WI38 (cell line): ENCODE measurements at regions not wholly inside any gene's neighbourhood (a gene's known extent, or its start where the extent isn't known, plus 50 kb on each side); places are given as distances from the start of the nearest gene placed in this dataset.

Source experiments
- H3K4me3 ChIP-seq: 2 replicates; pipeline ENCODE4 v1.5.1; 2011; ENCODE audit warnings: low read depth, mild to moderate bottlenecking, control low read depth, low read length
- TF ChIP-seq, protein P1 (sequence below): IDR thresholded peaks from 2 replicates; pipeline ENCODE4 v1.5.1; 2012; ENCODE audit warnings: low read depth, mild to moderate bottlenecking, control low read depth, low read length

DNA sequence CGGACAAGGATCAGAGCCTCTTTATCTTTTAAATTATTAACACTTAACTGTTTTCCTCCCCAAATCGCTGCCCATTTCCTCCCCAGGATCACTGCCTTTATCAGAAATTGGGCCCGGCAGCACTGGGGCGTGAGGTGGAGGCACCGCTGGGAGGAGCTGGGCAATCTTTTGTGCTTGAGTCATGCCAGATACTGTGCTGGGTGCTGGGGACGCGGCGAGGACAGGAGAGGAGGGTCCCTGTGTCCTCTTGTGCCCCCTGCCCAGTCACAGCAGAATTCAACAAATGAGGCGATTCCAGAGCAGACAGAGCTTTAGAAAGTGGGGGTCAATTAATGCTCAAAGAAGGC lies 347.8 kb downstream of the ZNF536 start:
- H3K4me3 ChIP-seq: peak overlapping the region; percentile 55
- TF ChIP-seq, protein P1, sequence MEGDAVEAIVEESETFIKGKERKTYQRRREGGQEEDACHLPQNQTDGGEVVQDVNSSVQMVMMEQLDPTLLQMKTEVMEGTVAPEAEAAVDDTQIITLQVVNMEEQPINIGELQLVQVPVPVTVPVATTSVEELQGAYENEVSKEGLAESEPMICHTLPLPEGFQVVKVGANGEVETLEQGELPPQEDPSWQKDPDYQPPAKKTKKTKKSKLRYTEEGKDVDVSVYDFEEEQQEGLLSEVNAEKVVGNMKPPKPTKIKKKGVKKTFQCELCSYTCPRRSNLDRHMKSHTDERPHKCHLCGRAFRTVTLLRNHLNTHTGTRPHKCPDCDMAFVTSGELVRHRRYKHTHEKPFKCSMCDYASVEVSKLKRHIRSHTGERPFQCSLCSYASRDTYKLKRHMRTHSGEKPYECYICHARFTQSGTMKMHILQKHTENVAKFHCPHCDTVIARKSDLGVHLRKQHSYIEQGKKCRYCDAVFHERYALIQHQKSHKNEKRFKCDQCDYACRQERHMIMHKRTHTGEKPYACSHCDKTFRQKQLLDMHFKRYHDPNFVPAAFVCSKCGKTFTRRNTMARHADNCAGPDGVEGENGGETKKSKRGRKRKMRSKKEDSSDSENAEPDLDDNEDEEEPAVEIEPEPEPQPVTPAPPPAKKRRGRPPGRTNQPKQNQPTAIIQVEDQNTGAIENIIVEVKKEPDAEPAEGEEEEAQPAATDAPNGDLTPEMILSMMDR: no peak

DNA sequence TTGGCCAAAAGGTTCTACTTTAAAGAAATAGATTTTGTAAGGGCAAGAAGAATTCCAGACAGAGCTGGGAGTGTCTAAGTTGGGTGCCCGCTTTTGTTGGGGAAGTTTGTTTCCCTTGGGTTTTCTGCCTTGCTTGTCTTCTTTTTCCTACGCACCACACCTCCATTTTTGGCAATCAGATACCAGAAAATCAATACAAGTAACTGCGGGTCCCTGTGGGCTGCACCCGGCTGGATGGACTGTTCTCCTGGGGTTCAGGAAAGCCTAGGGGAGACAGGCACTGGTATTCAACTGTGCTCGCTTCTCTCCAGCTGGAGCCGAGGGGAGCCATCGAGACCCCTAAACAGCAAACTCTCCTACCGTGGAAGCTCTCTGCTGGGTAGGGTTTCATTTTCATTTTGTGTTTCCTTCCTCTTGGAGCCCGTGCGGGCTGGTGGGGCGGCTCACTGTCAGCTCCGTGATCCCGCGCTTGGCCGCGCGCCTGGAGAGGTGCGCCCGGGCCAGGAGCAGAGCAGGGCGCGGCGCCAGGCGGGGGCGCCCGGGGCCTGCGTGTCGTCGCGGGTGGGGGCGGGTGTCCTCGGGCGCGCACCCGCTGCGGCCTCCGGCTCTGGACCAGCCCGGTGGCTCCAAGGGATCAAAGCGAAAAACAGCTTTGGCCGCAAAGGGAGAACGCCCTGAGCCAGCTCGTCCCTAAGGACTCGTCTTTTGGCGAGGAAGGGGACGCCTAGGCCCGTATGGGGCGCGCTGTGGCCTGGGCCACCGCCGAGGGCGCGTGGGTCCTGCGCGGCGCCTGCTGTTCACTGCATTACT lies 347.2 kb downstream of the ZNF536 start:
- TF ChIP-seq, protein P1: no peak
- peak overlapping the region; percentile 55 for H3K4me3 ChIP-seq

DNA sequence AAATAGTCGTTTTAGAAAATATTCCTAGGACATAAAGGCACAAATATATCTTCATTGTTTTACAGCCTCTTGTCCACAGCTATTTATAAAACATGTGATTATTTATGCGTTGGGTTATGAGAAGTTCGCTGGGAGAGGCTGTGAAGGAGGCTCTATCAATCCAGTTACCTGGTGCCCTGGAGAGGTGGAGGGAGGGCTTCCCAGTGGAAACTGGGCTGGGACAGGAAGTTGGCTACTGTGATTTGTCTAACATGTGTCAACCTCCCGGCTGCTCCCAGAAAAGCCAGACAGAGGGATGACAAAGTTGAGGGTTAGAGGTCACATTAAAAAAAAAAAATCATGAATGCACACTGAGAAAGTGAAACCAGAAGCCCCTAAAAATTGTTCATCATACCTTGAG lies 346.5 kb downstream of the ZNF536 start:
- no peak overlapping the region for H3K4me3 ChIP-seq
- TF ChIP-seq, protein P1: no peak

DNA sequence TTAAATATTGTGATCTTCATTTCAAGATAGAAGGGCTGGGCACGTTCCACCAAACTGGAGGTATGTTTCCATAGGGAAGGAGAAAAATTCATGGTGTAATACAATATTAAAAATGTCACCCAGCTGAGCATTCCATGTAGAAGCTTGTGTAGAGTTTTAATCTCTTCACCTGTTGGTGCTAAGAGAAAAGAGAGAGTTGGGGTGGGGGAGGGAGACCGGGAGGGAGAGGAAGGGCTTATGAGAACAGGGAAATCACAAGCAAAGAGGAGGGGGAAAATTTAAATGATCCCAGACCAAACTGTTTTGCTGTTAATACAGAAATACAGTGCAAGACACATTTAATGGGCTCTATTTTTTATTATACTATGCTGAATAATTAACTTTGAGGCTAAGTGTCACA lies 345.8 kb downstream of the ZNF536 start:
- TF ChIP-seq, protein P1: no peak
- H3K4me3 ChIP-seq: no peak overlapping the region

DNA sequence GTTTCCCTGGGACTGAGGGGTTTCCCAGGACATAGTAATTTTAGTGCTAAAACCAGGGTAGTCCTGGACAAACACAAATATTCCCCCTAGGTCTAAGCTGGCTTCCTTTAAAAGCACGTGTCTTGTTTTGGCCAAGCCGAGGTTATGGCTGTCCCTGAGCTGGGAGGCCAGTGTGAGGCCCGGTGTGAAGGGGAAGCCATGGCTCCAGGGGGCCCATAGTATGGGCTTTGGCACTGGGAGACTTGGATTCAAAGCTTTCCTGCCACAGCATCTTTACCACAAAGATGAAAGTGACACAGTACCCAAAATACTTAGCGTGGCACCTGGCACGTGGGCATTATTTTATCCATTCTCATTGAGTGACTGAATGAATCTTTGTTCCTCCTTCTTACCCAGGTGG lies 345.2 kb downstream of the ZNF536 start:
- TF ChIP-seq, protein P1: no peak
- no peak overlapping the region for H3K4me3 ChIP-seq

DNA sequence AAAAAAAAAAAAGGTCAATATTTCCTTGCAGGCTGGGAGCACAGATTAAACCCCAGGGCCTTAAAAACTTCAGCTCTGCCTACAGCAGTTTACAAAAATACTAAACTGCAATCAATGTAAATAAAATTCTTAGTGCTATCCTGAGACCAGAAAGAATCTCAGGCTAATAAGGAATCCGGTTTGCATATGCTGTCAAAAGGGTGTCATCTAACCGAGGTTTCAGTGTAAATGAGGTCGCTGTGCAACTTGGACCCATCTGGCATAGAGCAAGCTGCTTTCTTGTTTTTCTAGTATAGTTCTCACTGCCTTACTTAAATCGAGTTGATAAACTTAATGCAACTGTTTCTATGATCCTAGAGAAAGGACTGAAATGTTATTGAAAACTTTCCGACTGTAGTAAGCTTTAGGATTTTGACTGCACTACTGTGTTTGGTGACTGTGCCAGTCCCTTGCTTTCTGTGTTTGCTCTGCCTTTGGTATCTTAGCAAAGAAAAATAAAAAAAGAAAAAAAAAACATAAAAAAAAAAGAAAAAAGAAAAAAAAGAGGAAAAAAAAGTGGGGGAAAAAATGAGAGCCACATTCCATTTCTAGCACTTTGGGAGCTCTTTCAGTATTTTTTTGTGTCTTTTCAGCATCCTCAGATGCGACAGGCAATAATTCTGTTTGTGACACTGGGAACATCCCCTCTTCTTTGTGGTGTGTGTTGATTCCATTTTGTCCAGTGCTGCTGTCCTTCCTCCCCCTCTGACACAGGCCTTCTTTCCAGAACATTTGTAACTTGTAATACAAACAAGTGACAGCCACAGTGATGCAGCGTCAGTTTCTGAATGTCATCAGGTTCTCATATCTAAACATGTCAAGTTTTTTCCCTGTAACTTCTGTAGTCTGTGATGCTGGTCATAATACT lies 340.5 kb downstream of the ZNF536 start:
- no peak overlapping the region for H3K4me3 ChIP-seq
- TF ChIP-seq, protein P1: no peak

DNA sequence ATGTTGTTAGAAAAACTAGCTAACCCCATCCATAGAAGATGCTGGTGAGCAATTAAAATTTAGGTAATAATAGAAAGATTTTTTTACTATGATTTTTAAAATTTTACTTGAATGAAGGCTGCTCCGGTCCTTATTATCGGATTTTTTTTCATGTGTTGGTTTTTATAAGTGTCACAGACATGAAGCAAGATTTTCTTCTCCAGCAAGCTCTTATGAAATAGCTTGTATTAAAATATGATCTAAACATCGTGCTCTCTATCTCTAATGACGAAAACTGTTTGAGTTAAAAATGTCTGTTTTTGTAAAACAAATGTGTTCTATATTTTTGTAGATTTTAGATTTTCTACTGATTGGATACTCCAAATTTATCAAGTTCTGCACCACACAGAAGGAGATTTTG lies 339.6 kb downstream of the ZNF536 start:
- TF ChIP-seq, protein P1: no peak
- H3K4me3 ChIP-seq: no peak overlapping the region
